ENCODE measurements at regions not wholly inside any gene's neighbourhood (a gene's known extent, or its start where the extent isn't known, plus 50 kb on each side); places are given as distances from the start of the nearest gene placed in this dataset.
A peak's percentile ranks its signal among the peaks of the same experiment; 100 is the strongest.
"Not testable (repeated sequence)": the region's sequence is repeated elsewhere in the genome, so short reads cannot be mapped to it uniquely, and the experiment has no call there.

DNA sequence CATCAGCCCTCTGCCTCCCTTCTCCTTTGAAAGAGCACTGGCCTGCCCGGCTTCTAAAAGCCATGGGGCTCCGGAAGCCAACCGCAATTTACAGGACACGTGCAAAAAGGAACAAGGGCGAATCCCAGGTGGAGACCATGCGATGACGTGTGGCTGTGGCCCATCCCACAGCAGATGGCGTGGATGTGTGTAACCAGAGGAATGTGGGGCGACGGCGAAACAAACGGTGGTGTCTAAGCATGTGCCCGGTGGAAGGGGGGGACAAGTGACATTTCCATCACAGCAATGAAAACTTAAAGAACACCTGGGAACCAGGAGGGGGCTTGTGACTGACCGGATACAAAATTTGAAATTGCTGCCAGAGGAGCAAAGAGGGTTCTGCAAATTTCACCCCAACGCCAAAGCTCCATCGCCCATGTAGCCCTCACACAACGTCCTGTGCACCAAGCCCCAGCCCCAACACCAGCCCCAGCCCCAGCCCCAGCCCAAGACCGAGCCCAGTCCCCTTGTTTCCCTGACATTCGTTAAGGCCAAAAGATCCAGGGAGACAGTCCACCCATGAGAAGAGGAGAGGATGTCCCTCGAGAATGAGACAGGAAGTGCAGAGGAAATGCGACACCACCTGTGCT, 159.7 kb upstream of the ZNF337 start:
- intact Hi-C loops (cut with DNase I): no loop called here
- Histone ChIP-seq H3K36me3 (no peaks in the 10 kb centered on the region), H3K4me3 (no peak overlapping the region), H3K9me3 (no peaks in the 10 kb centered on the region), H3K27me3 (peaks cover 0 to 26% (median 0%) of the 10 kb centered on the region in 4 donors), H3K4me1 (peaks cover 14 to 64% (median 54%) of the 10 kb centered on the region in 4 donors), H3K27ac (replicated peaks in 1 of 4) (no peak overlapping the region)
- TF ChIP-seq, protein P1, sequence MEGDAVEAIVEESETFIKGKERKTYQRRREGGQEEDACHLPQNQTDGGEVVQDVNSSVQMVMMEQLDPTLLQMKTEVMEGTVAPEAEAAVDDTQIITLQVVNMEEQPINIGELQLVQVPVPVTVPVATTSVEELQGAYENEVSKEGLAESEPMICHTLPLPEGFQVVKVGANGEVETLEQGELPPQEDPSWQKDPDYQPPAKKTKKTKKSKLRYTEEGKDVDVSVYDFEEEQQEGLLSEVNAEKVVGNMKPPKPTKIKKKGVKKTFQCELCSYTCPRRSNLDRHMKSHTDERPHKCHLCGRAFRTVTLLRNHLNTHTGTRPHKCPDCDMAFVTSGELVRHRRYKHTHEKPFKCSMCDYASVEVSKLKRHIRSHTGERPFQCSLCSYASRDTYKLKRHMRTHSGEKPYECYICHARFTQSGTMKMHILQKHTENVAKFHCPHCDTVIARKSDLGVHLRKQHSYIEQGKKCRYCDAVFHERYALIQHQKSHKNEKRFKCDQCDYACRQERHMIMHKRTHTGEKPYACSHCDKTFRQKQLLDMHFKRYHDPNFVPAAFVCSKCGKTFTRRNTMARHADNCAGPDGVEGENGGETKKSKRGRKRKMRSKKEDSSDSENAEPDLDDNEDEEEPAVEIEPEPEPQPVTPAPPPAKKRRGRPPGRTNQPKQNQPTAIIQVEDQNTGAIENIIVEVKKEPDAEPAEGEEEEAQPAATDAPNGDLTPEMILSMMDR (IDR thresholded peaks at IDR 0.05): no peak
- TF ChIP-seq POLR2AphosphoS5 (IDR thresholded peaks at IDR 0.05): no peak
- no peak for TF ChIP-seq EP300 (IDR thresholded peaks at IDR 0.05)
- no peak for TF ChIP-seq POLR2A (IDR thresholded peaks at IDR 0.05; ENCODE audit: low read depth)
- no peak for DNase-seq (ENCODE audit: extremely low spot score)
- WGBS: 96% methylated on average over 21 of the region's 21 CpGs

DNA sequence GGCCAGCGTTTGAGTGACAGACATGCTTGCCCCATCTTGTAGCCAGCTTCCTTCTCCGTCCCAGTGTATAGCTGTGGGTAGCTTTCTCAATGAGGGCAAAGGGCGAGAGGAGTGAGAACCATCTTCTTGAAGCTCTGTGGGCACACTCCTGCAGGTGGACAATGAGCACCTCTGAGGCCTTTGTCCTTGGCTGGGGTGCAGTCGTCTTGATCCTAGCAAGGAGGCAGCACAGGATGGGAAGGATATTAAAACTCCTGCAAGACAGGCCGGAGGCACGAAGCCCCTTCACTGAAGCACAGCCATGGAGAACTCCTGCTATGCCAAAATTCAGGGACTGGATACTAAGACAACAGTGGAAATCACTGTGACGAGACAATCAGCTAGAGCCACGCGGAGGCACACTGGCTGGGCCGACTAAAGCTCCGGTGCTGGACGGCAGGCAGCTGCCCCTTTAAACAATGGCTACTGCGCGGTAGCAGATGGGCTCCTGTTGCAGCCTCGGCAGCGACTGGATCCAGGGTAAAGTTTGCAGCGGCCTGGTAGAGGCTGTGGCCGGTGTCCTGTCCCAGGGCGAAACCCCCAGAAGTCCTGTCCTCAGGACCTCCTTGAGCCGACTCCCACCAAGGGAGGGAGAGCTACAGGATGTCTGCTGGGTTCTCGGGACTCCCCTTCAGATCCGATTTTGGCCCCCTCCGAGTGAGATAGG, 159.0 kb upstream of the ZNF337 start:
- H3K36me3 ChIP-seq; H3K9me3 ChIP-seq; H3K27ac ChIP-seq (replicated peaks in 1 of 4); DNase-seq (ENCODE audit: extremely low spot score); H3K4me3 ChIP-seq; intact Hi-C loops (cut with DNase I): not testable (repeated sequence)
- H3K27me3 ChIP-seq: peaks cover 0 to 24% (median 0%) of the 10 kb centered on the region in 4 donors
- peaks cover 12 to 58% (median 47%) of the 10 kb centered on the region in 4 donors for H3K4me1 ChIP-seq
- WGBS: 97% methylated on average over 19 of the region's 23 CpGs

DNA sequence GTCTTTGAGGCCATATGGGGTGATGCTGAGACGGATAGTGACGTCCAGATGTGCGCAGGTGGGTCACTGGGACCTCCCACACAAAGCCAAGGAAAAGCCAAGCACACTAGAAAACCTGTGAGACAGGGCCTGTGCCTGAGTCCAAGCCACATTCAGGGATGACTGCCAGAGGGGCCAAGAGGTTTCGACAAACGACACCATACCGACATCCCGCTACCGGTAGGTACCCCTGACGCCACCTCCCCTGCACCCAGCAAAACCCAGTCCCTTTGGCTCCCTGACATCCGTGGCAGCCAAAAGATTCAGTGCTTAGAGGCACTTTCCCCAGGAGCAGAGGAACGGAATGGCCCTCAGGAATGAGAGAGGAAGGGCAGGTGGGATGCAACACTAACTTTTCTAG, 158.0 kb upstream of the ZNF337 start:
- intact Hi-C loops (cut with DNase I); DNase-seq (ENCODE audit: extremely low spot score); H3K27ac ChIP-seq (replicated peaks in 1 of 4); H3K36me3 ChIP-seq; H3K9me3 ChIP-seq: not testable (repeated sequence)
- 90% methylated on average over 11 of the region's 11 CpGs for WGBS
- Histone ChIP-seq H3K27me3 (peaks cover 0 to 15% (median 0%) of the 10 kb centered on the region in 4 donors), H3K4me1 (peaks cover 4 to 49% (median 38%) of the 10 kb centered on the region in 4 donors), H3K4me3 (peak overlapping the region; percentile 67 to 79 (median 70))

DNA sequence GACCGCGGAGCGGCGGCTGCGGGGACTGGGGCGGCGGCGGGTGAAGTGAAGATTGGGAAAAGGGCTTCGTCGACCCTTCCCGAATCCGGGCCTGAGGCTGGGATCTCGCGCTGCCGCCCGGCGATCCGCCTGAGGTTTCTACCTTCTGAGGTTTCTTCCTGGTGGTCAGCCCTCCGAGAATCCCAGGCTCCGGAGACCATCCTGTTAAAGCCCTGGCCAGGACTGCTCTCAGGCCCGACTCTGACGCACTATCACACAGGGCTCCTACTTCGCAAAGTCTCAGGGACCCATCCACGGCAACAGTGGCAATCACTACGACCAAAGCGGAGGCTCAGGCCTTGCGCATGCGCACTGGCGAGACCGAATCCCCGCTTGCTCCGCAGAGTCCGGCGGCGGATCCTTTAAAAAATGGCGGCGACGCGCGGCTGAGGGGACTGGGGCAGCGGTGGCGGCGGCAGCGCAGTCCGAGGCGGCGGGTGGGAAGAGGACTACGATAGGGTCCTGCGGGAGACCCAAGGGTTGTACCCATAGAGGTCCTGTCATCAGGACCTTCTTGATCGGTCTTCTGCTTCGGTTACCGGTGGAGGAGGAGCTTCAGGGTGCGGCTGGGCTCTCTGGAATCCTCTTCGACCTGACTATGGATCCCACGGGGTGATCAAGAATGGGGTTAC, 157.2 kb upstream of the ZNF337 start:
- Histone ChIP-seq H3K4me3 (peak overlapping the region; percentile 67 to 79 (median 70)), H3K4me1 (peaks cover 4 to 41% (median 34%) of the 10 kb centered on the region in 4 donors), H3K27ac (replicated peaks in 1 of 4) (peak overlapping the region; percentile 77 to 86 (median 80)), H3K27me3 (peaks cover 0 to 11% (median 0%) of the 10 kb centered on the region in 4 donors)
- DNase-seq (ENCODE audit: extremely low spot score); H3K36me3 ChIP-seq; intact Hi-C loops (cut with DNase I); H3K9me3 ChIP-seq: not testable (repeated sequence)
- TF ChIP-seq POLR2AphosphoS5 (IDR thresholded peaks at IDR 0.05): peak; percentile 66 to 69
- 7% methylated on average over 51 of the region's 55 CpGs for WGBS

DNA sequence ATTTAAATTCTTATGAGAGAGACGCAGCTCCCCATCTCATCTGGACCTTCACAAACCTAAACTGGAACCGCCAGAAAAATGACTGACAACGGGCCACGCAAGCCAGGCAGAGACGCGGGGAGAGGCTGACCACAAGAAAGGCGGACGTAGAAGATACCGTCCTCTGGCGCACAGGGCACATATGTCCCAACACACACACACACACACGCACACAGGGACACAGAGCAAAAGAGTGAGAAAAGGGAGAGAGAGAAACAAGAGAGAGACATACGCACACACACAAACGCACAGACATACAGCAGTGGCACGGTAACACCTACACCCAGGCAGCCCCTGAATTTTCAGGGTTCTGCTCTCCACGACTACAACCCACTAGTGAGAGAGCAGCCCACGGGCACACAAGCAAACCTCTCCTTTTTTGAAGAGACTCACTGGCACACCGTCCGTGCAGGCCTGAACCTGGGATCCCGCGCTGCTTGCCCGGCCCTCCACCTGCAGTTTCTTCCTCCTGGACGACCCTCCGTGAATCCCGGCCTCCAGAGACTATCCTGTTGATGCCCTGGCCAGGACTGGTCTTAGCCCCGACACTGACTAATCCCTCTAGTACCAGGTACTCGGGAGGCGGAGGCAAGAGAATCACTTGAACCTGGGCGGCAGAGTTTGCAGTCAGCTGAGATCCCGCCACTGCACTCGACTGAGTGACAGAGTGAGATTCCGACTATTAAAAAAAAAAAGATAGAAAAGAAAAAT, 156.5 kb upstream of the ZNF337 start:
- H3K27me3 ChIP-seq; H3K9me3 ChIP-seq; DNase-seq (ENCODE audit: extremely low spot score); intact Hi-C loops (cut with DNase I); H3K36me3 ChIP-seq: not testable (repeated sequence)
- Histone ChIP-seq H3K27ac (replicated peaks in 1 of 4) (peak overlapping the region; percentile 77 to 86 (median 80)), H3K4me3 (peak overlapping the region; percentile 67 to 79 (median 70)), H3K4me1 (peaks cover 0 to 34% (median 28%) of the 10 kb centered on the region in 4 donors)
- WGBS: 53% methylated on average over 24 of the region's 31 CpGs

DNA sequence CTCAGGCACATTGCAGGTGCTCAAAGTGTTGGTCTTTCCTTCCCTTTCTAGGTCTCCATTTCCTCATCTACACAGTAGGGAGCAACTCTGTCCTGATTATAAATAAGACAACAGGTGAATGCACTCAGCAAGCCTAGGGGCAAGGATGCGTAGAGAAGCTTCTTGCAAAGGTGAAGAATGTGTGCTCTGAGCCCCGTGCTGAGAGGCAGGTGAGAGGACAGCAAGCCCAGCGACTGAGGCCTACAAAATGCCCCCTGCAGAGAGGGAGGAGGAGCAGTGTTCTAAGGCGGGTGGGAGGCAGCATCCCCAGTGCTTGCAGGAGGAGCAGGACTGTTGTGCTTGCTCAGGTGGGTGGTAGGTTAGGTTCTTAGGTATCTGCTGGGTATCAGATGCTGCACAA, 153.5 kb upstream of the ZNF337 start:
- H3K4me3 ChIP-seq; intact Hi-C loops (cut with DNase I); H3K27ac ChIP-seq (replicated peaks in 1 of 4); H3K36me3 ChIP-seq; DNase-seq (ENCODE audit: extremely low spot score); H3K27me3 ChIP-seq; H3K9me3 ChIP-seq: not testable (repeated sequence)
- 77% methylated on average over 4 of the region's 4 CpGs for WGBS
- H3K4me1 ChIP-seq: peaks cover under 1 to 28% (median 25%) of the 10 kb centered on the region in 4 donors

DNA sequence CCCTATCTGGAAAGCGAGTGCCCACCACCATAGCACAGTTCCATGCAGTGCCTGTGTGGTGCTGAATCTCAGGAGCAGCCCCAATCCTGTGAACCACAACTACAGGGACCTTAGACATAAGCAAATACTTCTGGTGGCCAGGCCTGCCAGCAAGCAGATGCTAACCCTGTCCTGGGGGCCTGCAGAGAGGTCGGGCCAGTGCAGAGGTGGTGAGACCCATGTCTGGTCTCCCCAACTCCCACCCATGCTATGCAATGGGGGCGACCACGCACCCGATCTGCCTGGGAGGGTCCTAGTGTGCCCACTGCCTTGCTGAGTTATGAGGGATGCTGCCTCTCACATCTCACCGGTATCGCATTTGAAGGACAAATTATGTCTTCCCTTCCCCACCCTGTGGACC, 151.6 kb upstream of the ZNF337 start:
- Histone ChIP-seq H3K4me3 (no peak overlapping the region), H3K36me3 (no peaks in the 10 kb centered on the region), H3K27ac (replicated peaks in 1 of 4) (no peak overlapping the region), H3K4me1 (peaks cover 3 to 22% (median 18%) of the 10 kb centered on the region in 4 donors), H3K27me3 (no peaks in the 10 kb centered on the region), H3K9me3 (no peaks in the 10 kb centered on the region)
- DNase-seq (ENCODE audit: extremely low spot score): no peak
- WGBS: 94% methylated on average over 4 of the region's 7 CpGs
- intact Hi-C loops (cut with DNase I): no loop called here
- TF ChIP-seq POLR2A (IDR thresholded peaks at IDR 0.05; ENCODE audit: low read depth) (no peak), EP300 (IDR thresholded peaks at IDR 0.05) (no peak), POLR2AphosphoS5 (IDR thresholded peaks at IDR 0.05) (no peak)

DNA sequence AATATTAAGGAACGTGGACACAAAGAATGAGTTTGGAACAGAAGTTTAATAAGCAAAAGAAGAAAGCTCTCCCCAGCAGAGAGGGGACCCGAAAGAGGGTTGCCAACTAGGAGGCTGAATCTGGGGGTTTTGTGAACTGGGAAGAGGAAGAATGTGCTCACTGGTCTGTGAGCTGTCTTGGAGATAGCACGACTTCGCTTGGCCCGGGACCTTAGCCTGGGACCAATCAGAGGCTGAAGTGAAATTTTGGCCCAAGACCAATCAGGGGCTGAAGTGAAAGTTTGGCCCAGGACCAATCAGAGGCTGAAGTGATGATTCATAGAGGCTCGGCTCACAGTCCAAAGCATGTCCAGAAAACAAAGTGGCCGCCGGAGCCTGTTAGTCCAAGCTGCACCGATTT, 148.0 kb upstream of the ZNF337 start:
- WGBS: no CpG with 5 or more reads among the region's 9 CpGs

DNA sequence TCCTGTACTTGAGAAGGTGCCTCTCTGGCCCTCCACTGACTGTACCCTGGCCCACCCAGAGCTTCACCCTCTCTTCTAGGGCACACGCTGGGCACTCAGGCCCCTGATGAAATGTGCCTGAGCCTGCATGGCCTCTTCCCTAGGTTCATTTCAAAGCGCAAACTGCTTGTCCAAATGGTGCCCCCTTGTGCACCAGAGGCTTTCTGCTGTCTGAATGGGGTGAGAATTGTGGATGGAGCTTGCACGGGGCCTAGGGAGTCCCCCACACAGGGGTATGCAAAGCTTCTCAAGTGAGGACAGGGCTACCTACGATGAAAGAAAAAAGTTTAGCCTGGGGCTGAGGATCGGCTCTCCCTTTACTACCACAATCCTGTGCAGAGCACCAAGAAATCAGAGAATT, 116.9 kb upstream of the ZNF337 start:
- WGBS: no CpG with 5 or more reads among the region's 5 CpGs
- not testable (repeated sequence) for H3K27me3 ChIP-seq

More for the DNA sequence above, 148.0 kb upstream of the ZNF337 start:
- H3K4me1 ChIP-seq; H3K9me3 ChIP-seq; H3K4me3 ChIP-seq; H3K36me3 ChIP-seq; H3K27ac ChIP-seq (replicated peaks in 1 of 4); DNase-seq (ENCODE audit: extremely low spot score); H3K27me3 ChIP-seq; intact Hi-C loops (cut with DNase I): not testable (repeated sequence)

More for the DNA sequence above, 116.9 kb upstream of the ZNF337 start:
- H3K4me1 ChIP-seq; H3K9me3 ChIP-seq; H3K27ac ChIP-seq (replicated peaks in 1 of 4); DNase-seq (ENCODE audit: extremely low spot score); intact Hi-C loops (cut with DNase I); H3K36me3 ChIP-seq; H3K4me3 ChIP-seq: not testable (repeated sequence)

Data from esophagus muscularis mucosa (tissue), 4 donors.